HG03039 (cell line): ENCODE measurements at regions not wholly inside any gene's neighbourhood (a gene's known extent, or its start where the extent isn't known, plus 50 kb on each side); places are given as distances from the start of the nearest gene placed in this dataset.
A peak's percentile ranks its signal among the peaks of the same experiment; 100 is the strongest.
"Not testable (repeated sequence)": the region's sequence is repeated elsewhere in the genome, so short reads cannot be mapped to it uniquely, and the experiment has no call there.

Experiments used
- ATAC-seq: cut with Tn5 transposase; IDR thresholded peaks from one replicate; pipeline ENCODE4 v1.9.1; 2021; ENCODE audit warnings: mild to moderate bottlenecking, moderate library complexity; ENCODE audit not compliant: unreplicated experiment

- ATAC-seq, result no peak
These were observed 226.7 kb upstream of the HNRNPA3 start for GRCh38 chr2:176985871-176986270.

- ATAC-seq, result no peak
These were observed 226.1 kb upstream of the HNRNPA3 start for GRCh38 chr2:176986487-176986886.

- no peak for ATAC-seq
These were observed 221.2 kb upstream of the HNRNPA3 start for GRCh38 chr2:176991411-176991810.

- ATAC-seq, result peak; percentile 64
These were observed 215.4 kb upstream of the HNRNPA3 start for GRCh38 chr2:176997074-176997791.

GRCh38 chr2:176997792-176998169 is 214.8 kb upstream of the HNRNPA3 start:
- peak; percentile 21 for ATAC-seq

- peak; percentile 63 for ATAC-seq
These were observed 213.3 kb upstream of the HNRNPA3 start for GRCh38 chr2:176999301-176999700.

- no peak for ATAC-seq
These were observed 212.4 kb upstream of the HNRNPA3 start for GRCh38 chr2:177000061-177000714.

- no peak for ATAC-seq
These were observed 211.9 kb upstream of the HNRNPA3 start for GRCh38 chr2:177000715-177001072.

GRCh38 chr2:177001334-177001733 is 211.3 kb upstream of the HNRNPA3 start:
- ATAC-seq, result no peak

GRCh38 chr2:177002983-177003382 is 209.6 kb upstream of the HNRNPA3 start:
- ATAC-seq, result no peak

- not testable (repeated sequence) for ATAC-seq
These were observed 204.9 kb upstream of the HNRNPA3 start for GRCh38 chr2:177007726-177008125.

- not testable (repeated sequence) for ATAC-seq
These were observed 203.9 kb upstream of the HNRNPA3 start for GRCh38 chr2:177008662-177009061.

- no peak for ATAC-seq
These were observed 202.4 kb upstream of the HNRNPA3 start for GRCh38 chr2:177010146-177010545.

- ATAC-seq, result no peak
These were observed 201.7 kb upstream of the HNRNPA3 start for GRCh38 chr2:177010861-177011260.

- no peak for ATAC-seq
These were observed 197.6 kb upstream of the HNRNPA3 start for GRCh38 chr2:177014946-177015345.

- ATAC-seq, result no peak
These were observed 197.2 kb upstream of the HNRNPA3 start for GRCh38 chr2:177015356-177015923.

GRCh38 chr2:177020524-177021119 is 192.0 kb upstream of the HNRNPA3 start:
- ATAC-seq, result no peak

- ATAC-seq, result no peak
These were observed 190.8 kb upstream of the HNRNPA3 start for GRCh38 chr2:177021706-177022343.

GRCh38 chr2:177024765-177025164 is 187.8 kb upstream of the HNRNPA3 start:
- ATAC-seq, result no peak

GRCh38 chr2:177026253-177026652 is 186.3 kb upstream of the HNRNPA3 start:
- no peak for ATAC-seq

- no peak for ATAC-seq
These were observed 185.6 kb upstream of the HNRNPA3 start for GRCh38 chr2:177026956-177027355.
